ELF-1 (cell line): ENCODE measurements at regions not wholly inside any gene's neighbourhood (a gene's known extent, or its start where the extent isn't known, plus 50 kb on each side); places are given as distances from the start of the nearest gene placed in this dataset.
"Not testable (repeated sequence)": the region's sequence is repeated elsewhere in the genome, so short reads cannot be mapped to it uniquely, and the experiment has no call there.

Experiments
- DNase-seq: peaks from one replicate; pipeline ENCODE4 v3.0.0-alpha.2; 2016; ENCODE audit warnings: low read depth, low spot score

DNA sequence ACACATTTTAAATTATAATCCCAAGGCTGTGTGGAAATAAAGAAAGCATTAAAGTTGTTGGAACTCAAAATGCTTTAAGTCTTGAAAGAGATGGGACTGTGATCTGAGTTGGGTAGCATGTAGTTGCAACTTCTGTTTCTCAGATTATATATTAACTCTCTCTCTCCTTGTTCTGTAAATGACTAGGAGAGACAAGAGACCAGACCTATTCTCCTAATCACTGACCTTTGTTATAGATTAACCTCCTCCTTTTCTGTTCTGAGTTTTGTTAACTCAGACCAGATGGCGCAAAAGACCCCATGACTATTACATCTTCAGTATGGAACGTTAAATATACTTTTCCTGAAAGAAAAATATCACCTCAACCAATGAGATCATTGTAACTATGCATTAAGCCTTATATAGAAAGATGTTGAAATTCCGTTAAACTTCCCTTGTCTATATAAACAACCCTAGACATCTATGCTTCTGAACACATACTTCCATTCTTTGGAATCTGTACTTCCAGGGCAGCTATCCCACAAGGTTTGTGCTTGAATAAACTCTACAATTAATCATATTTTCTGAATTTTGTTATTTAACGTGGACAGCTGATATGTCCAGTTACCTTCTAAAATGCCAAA lies 143.5 kb upstream of the TRIM24 start:
- no peak for DNase-seq

- DNase-seq, result no peak
These were observed 142.9 kb upstream of the TRIM24 start for GRCh38 chr7:138317044-138317596.

- no peak for DNase-seq
These were observed 135.1 kb upstream of the TRIM24 start for GRCh38 chr7:138324941-138325340.

GRCh38 chr7:138325434-138325833 lies 134.6 kb upstream of the TRIM24 start:
- DNase-seq, result no peak

GRCh38 chr7:138328215-138328614 lies 131.8 kb upstream of the TRIM24 start:
- peak; percentile 45 for DNase-seq

- DNase-seq, result not testable (repeated sequence)
These were observed 127.2 kb upstream of the TRIM24 start for GRCh38 chr7:138332850-138333249.

DNA sequence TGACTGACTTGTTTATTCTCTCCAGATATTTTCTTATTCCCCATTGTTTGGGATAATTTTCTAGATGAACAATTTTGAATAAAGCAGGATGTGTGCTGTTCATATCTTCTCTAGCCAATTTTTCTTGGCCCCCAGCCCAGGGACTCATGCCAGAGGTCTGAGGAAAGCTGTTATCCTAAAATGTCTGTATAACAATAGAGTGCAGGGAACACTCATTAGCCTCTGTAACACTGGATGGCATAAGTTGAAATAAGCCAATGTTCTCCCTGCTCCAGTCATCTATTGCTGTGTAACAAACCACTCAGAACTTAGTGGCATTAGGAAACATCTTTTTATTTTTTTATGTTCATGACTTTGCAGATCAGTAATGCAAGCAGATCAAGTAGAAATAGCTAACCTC lies 121.7 kb upstream of the TRIM24 start:
- DNase-seq, result no peak

DNA sequence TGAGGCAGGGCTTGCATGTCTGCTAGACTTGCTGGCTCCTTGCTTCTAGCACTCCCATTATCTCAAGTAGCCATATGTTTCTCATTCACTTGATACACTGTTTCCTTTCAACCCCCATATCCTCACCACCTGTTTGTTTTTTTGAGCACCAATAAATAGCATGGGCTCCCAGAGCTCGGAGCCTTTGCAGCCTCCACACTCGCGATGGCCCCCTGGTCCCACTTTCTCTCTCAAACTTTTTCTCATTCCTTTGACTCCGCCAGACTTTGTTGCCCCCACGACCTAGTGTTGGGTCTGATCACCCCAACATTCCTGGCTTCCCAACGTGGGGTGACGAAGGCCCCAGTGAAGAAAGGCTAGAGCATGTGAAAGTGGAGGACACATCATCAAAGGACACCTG lies 120.8 kb upstream of the TRIM24 start:
- DNase-seq, result not testable (repeated sequence)

GRCh38 chr7:138342990-138343389 lies 117.1 kb upstream of the TRIM24 start:
- DNase-seq, result no peak

DNA sequence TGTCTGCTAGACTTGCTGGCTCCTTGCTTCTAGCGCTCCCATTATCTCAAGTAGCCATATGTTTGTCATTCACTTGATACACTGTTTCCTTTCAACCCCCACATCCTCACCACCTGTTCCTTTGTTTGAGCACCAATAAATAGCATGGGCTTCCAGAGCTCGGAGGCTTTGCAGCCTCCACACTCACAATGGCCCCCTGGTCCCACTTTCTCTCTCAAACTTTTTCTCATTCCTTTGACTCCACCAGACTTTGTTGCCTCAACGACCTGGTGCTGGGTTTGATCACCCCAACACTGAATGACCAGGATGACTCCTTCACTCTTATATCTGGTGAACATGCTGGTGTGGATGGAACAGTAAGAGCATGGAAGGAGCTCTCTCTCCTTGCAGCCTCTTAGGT lies 114.5 kb upstream of the TRIM24 start:
- no peak for DNase-seq

DNA sequence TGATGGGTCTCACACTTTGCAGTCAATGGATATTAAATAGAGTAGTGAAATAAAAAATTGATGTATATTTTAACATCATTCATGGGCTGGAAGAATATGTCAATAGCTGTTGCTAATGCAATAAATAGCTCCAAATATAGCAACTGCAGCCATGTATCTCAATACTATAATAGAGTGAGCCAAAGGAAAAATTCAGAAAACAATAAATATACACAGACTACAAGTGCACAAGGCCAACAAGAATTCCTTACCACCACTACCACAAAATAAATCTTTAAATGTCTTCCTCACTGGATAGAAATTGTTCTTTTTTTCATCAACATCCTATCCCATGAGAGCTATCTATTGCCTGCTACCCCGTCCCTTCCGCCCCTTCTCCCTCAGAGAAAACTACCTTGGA lies 113.1 kb upstream of the TRIM24 start:
- DNase-seq, result no peak

GRCh38 chr7:138349841-138350700 lies 110.0 kb upstream of the TRIM24 start:
- DNase-seq, result no peak

DNA sequence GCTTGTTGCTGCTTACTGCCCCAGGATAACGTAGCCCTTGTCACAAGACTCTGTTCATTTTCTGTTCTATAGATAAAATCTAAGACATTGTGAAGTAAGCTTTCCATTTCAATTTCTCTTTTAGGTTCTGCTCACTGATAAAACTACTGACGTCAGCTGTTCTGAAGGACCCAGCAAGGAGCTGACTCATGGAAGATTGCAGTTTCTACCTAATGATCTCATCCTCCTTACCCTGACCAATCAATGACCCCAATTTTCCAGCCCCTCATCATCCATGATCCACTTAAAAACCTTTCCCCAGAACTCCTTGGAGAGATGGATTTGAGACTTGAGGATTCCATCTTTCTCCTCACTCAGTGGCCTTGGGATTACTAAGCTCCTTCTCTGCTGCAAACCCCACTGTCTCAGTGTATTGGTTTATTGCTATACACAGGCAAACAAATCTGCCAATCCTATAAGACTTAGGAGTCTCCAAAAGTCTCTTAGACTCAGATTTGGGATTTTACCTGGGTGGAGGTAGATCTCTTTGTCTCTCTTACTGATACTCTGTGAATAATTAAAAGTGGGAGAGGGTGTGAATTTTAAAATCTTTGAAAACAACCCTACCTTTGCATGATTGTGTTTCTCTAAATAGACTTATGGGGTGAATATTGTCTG lies 109.2 kb upstream of the TRIM24 start:
- DNase-seq, result no peak

GRCh38 chr7:138352570-138353461 lies 107.2 kb upstream of the TRIM24 start:
- DNase-seq, result peak; percentile 75

- no peak for DNase-seq
These were observed 106.0 kb upstream of the TRIM24 start for GRCh38 chr7:138354066-138354465.

DNA sequence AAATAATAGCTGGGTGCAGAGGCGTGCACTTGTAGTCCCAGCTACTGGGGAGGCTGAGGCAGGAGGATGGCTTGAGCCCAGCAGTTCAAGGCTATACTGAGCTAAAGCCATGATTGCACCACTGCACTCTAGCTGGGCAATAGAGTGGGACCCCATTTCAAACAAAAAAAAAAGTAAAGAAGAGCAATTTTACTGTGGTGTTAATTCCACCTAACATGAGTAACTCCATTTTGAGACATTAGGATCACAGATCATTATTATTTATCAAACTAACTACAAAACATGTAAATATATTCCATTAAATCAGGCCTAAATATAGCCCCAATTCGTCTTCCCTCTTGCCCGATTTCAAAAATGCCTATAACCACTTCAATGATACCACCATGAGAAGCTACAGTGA lies 104.8 kb upstream of the TRIM24 start:
- DNase-seq, result no peak

- DNase-seq, result peak; percentile 15
These were observed 101.2 kb upstream of the TRIM24 start for GRCh38 chr7:138358850-138359341.

DNA sequence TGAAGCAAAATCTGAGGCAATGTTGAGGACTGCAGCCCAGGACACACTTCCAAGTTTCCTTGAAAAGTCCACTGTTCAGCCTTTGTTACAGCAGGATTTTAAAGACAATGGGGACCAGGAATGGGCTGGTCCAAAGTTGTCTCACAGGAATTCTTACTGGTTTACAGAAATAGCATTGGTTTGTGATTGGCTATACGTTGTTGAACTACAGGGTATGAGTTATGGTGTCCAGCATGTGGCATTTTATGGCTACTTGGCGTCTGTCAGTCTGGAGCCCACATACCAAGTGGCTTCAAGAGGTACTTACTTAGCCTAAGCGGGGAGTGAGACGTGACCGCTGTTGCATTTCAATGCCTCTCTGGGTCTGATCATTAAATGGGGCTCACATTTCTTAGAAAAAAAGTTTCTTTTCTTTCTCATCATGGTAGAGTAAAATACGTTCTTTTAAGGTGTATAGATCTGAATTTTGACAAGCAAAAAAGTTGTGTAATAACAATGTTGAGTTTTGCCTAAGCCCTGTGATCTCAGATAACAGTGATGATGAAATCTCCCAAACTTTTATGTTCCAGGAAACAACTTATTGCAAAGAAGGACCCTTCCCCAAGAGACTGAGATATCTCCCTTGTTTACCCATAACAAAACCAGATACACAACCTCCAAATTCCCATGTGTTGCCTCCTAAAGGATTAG lies 100.0 kb upstream of the TRIM24 start:
- no peak for DNase-seq

- DNase-seq, result no peak
These were observed 96.3 kb upstream of the TRIM24 start for GRCh38 chr7:138363721-138364120.

DNA sequence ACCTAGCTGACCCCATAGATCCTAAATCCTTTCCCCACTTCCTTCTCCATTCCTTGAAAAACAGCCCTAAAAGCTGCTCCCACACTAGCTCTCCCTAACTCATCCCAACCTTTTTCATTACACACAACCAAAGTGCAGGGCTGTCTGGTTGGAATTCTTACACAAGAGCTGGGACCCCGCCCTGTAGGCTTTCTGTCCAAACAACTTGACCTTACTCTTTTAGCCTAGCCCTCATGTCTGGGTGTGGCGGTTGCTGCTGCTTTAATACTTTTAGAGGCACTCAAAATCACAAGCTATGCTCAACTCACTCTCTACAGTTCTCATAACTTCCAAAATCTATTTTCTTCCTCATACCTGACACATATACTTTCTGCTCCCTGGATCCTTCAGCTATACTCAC lies 93.9 kb upstream of the TRIM24 start:
- DNase-seq, result not testable (repeated sequence)

GRCh38 chr7:138366676-138367075 lies 93.4 kb upstream of the TRIM24 start:
- not testable (repeated sequence) for DNase-seq
